T47D (cell line): ENCODE measurements at regions not wholly inside any gene's neighbourhood (a gene's known extent, or its start where the extent isn't known, plus 50 kb on each side); places are given as distances from the start of the nearest gene placed in this dataset.
"Not testable (repeated sequence)": the region's sequence is repeated elsewhere in the genome, so short reads cannot be mapped to it uniquely, and the experiment has no call there.

Experiments used
- DNase-seq, 2 experiments: peaks; one replicate each; pipeline versions ENCODE4 v3.0.0 to v3.0.0-alpha.2; 2011 to 2012; ENCODE audit warnings: low read depth in 1 of 2, low spot score in 1 of 2
- JUND ChIP-seq: IDR thresholded peaks from 2 replicates; pipeline ENCODE4 v1.6.1; 2012; ENCODE audit warnings: low read depth
- in situ Hi-C: cut with HindIII; loops from 2 replicates; pipeline ENCODE4 v1.10.0; 2016; ENCODE audit warnings: low sequenced_read_pairs, low pct_unique_long_range_greater_than_20kb

- no peak for DNase-seq
- in situ Hi-C loops = no loop called here
- no peak for TF ChIP-seq JUND
Observed at GRCh38 chr4:103450693-103451092, 252.6 kb upstream of the CENPE start.

- in situ Hi-C loops = no loop called here
- no peak for DNase-seq
- no peak for TF ChIP-seq JUND
Observed at GRCh38 chr4:103449296-103450023, 251.3 kb upstream of the CENPE start.

- no peak for DNase-seq
- TF ChIP-seq JUND = no peak
Observed at GRCh38 chr4:103445377-103445776, 247.2 kb upstream of the CENPE start.

GRCh38 chr4:103443324-103443723 lies 245.2 kb upstream of the CENPE start:
- in situ Hi-C loops = no loop called here
- DNase-seq = peak in 1 of 2 experiments; percentile 40
- TF ChIP-seq JUND = no peak

More at GRCh38 chr4:103445377-103445776, 247.2 kb upstream of the CENPE start:
- in situ Hi-C loops = no loop called here

- DNase-seq = no peak
- in situ Hi-C loops = no loop called here
- TF ChIP-seq JUND = no peak
Observed at GRCh38 chr4:103429283-103429682, 231.1 kb upstream of the CENPE start.

- DNase-seq = no peak
- TF ChIP-seq JUND = no peak
- in situ Hi-C loops = no loop called here
Observed at GRCh38 chr4:103425406-103425805, 227.3 kb upstream of the CENPE start.

- 0 out of 2 replicates have a peak, but pooled peaks have one; percentile 21 for TF ChIP-seq JUND
- in situ Hi-C loops = no loop called here
- DNase-seq = peak; percentile 2 to 83
Observed at GRCh38 chr4:103424853-103425252, 226.7 kb upstream of the CENPE start.

- TF ChIP-seq JUND = no peak
- in situ Hi-C loops = no loop called here
- DNase-seq = peak in 1 of 2 experiments; percentile 30
Observed at GRCh38 chr4:103423261-103423660, 225.1 kb upstream of the CENPE start.

GRCh38 chr4:103422467-103423219 lies 224.5 kb upstream of the CENPE start:
- DNase-seq = no peak
- no peak for TF ChIP-seq JUND
- in situ Hi-C loops = no loop called here

GRCh38 chr4:103415801-103416200 lies 217.7 kb upstream of the CENPE start:
- no peak for TF ChIP-seq JUND
- in situ Hi-C loops = no loop called here
- DNase-seq = peak in 1 of 2 experiments; percentile 16

GRCh38 chr4:103412646-103413045 lies 214.5 kb upstream of the CENPE start:
- in situ Hi-C loops = not testable (repeated sequence)

GRCh38 chr4:103410386-103410785 lies 212.2 kb upstream of the CENPE start:
- no peak for TF ChIP-seq JUND
- in situ Hi-C loops = no loop called here
- no peak for DNase-seq

More at GRCh38 chr4:103412646-103413045, 214.5 kb upstream of the CENPE start:
- peak in 1 of 2 experiments; percentile 41 for DNase-seq

GRCh38 chr4:103405415-103405814 lies 207.3 kb upstream of the CENPE start:
- in situ Hi-C loops = no loop called here
- TF ChIP-seq JUND = no peak
- no peak for DNase-seq
